COLO668 (cell line): ENCODE measurements at regions not wholly inside any gene's neighbourhood (a gene's known extent, or its start where the extent isn't known, plus 50 kb on each side); places are given as distances from the start of the nearest gene placed in this dataset.

ENCODE experiments used
- DNase-seq: peaks from one replicate; lab custom pipeline; 2025; ENCODE audit not compliant: unreplicated experiment; lab: John Stamatoyannopoulos, UW

DNA sequence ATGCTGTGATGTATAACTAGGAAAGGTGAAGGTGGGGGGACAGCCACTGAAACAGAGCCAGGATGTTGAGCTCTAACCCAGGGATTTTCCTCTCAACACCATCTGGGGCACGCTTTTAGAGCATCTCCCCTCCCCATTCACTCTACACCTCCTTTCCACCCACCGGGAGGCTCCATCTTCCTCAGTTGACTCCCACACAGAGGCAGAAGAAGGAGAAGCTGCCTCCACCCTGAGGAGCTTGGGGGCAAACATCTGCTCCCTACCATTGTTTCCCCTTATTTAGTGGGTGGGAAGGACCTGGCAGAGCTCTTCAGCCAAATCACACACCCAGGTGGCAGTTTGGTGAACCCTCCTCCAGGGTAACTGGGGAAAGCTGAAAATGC, 50.0 kb upstream of the ADA2 start:
- DNase-seq, result no peak
